ENCODE measurements at regions not wholly inside any gene's neighbourhood (a gene's known extent, or its start where the extent isn't known, plus 50 kb on each side); places are given as distances from the start of the nearest gene placed in this dataset.

- TF ChIP-seq CTCF (conservative IDR thresholded peaks at IDR 0.05) = no peak
- H3K27ac ChIP-seq = no peak overlapping the region
Observed at GRCh38 chr2:62337403-62337802, 141.5 kb downstream of the B3GNT2 start.

- H3K27ac ChIP-seq = no peak overlapping the region
Observed at GRCh38 chr2:62335612-62336011, 139.7 kb downstream of the B3GNT2 start.

GRCh38 chr2:62334440-62335058, 138.6 kb downstream of the B3GNT2 start:
- H3K27ac ChIP-seq = peak overlapping the region; percentile 22; the same call in 1 of the 2 replicates
- TF ChIP-seq CTCF (conservative IDR thresholded peaks at IDR 0.05) = no peak

More at GRCh38 chr2:62335612-62336011, 139.7 kb downstream of the B3GNT2 start:
- TF ChIP-seq CTCF (conservative IDR thresholded peaks at IDR 0.05) = no peak

GRCh38 chr2:62334009-62334408, 138.1 kb downstream of the B3GNT2 start:
- H3K27ac ChIP-seq = peak overlapping the region; percentile 22; the same call in 1 of the 2 replicates
- TF ChIP-seq CTCF (conservative IDR thresholded peaks at IDR 0.05) = no peak

- TF ChIP-seq CTCF (conservative IDR thresholded peaks at IDR 0.05) = no peak
- H3K27ac ChIP-seq = no peak overlapping the region
Observed at GRCh38 chr2:62330959-62331358, 135.0 kb downstream of the B3GNT2 start.

GRCh38 chr2:62329797-62330196, 133.9 kb downstream of the B3GNT2 start:
- no peak for TF ChIP-seq CTCF (conservative IDR thresholded peaks at IDR 0.05)
- no peak overlapping the region for H3K27ac ChIP-seq

GRCh38 chr2:62326735-62327134, 130.8 kb downstream of the B3GNT2 start:
- H3K27ac ChIP-seq = no peak overlapping the region
- TF ChIP-seq CTCF (conservative IDR thresholded peaks at IDR 0.05) = no peak
